ENCODE measurements at regions not wholly inside any gene's neighbourhood (a gene's known extent, or its start where the extent isn't known, plus 50 kb on each side); places are given as distances from the start of the nearest gene placed in this dataset.
"Not testable (repeated sequence)": the region's sequence is repeated elsewhere in the genome, so short reads cannot be mapped to it uniquely, and the experiment has no call there.

GRCh38 chr5:62238584-62238983, 67.4 kb upstream of the KIF2A start:
- not testable (repeated sequence) for DNase-seq

- not testable (repeated sequence) for DNase-seq
Observed at GRCh38 chr5:62240494-62240893, 65.5 kb upstream of the KIF2A start.

GRCh38 chr5:62242000-62242399, 64.0 kb upstream of the KIF2A start:
- DNase-seq = not testable (repeated sequence)

- not testable (repeated sequence) for DNase-seq
Observed at GRCh38 chr5:62243046-62243445, 63.0 kb upstream of the KIF2A start.

GRCh38 chr5:62248192-62248591, 57.8 kb upstream of the KIF2A start:
- not testable (repeated sequence) for DNase-seq

- DNase-seq = not testable (repeated sequence)
Observed at GRCh38 chr5:62250085-62250484, 55.9 kb upstream of the KIF2A start.

GRCh38 chr5:62250919-62251318, 55.1 kb upstream of the KIF2A start:
- DNase-seq = not testable (repeated sequence)

- not testable (repeated sequence) for DNase-seq
Observed at GRCh38 chr5:62252519-62252918, 53.5 kb upstream of the KIF2A start.

GRCh38 chr5:62255551-62255950, 50.5 kb upstream of the KIF2A start:
- DNase-seq = not testable (repeated sequence)

GRCh38 chr5:62256161-62257019, 49.6 kb upstream of the KIF2A start:
- DNase-seq = no peak
